GM06990 (cell line): ENCODE measurements at regions not wholly inside any gene's neighbourhood (a gene's known extent, or its start where the extent isn't known, plus 50 kb on each side); places are given as distances from the start of the nearest gene placed in this dataset.

ENCODE experiments used
- DNase-seq: peaks from one replicate; pipeline ENCODE4 v3.0.0-alpha.2; 2011; ENCODE audit not compliant: insufficient read length; ENCODE audit errors: extremely low read depth
- H3K27me3 ChIP-seq: replicated peaks from 2 replicates; pipeline ENCODE4 v1.6.0; 2011; ENCODE audit warnings: low read length; ENCODE audit not compliant: control insufficient read depth, insufficient read depth
- H3K36me3 ChIP-seq: 2 replicates; pipeline ENCODE4 v1.5.1; 2011; ENCODE audit warnings: low read length; ENCODE audit not compliant: control insufficient read depth, insufficient read depth
- H3K4me3 ChIP-seq: replicated peaks from 2 replicates; pipeline ENCODE4 v1.5.1; 2011; ENCODE audit warnings: low read depth, mild to moderate bottlenecking, control low read depth, low read length
- TF ChIP-seq, protein P1 (sequence below): IDR thresholded peaks from 2 replicates; pipeline ENCODE4 v1.5.1; 2011; ENCODE audit warnings: low read length, control low read depth, mild to moderate bottlenecking, inconsistent platforms; ENCODE audit not compliant: insufficient read depth, poor library complexity, severe bottlenecking

DNA sequence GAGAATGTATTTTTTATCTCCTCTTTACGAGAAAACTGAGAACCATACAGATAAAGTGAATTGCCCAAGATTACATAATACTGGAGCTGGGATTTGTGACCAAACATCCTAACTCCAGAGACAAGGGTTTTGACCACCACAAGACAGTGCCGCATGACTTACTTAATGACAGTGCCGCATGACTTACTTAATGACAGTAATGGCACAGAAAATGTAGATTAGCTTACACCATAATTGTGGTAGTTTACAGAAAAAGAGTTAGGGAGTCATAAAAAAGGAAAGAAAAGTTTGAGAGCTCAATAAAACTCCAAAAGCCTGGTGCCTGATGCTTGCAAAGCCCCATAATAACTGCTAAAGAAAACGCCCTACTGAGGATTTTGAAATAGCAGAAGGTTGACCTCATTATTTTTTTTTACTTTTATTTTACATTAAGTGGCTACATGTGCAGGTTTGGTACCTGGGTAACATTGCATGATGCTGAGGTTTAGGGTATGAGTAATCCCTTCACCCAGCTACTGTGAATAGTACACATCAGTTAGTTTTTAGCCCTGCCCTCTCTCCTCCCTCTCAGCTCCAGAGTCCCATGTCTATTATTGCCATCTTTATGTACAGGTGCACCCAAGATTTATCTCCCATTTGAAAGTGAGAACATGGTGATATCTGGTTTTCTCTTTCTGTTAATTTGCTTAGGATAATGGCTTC lies 310.0 kb upstream of the UBE2E3 start:
- H3K4me3 ChIP-seq: no peak overlapping the region
- no peak for DNase-seq
- H3K27me3 ChIP-seq: no peaks in the 10 kb centered on the region
- no peaks in the 10 kb centered on the region for H3K36me3 ChIP-seq
- TF ChIP-seq, protein P1, sequence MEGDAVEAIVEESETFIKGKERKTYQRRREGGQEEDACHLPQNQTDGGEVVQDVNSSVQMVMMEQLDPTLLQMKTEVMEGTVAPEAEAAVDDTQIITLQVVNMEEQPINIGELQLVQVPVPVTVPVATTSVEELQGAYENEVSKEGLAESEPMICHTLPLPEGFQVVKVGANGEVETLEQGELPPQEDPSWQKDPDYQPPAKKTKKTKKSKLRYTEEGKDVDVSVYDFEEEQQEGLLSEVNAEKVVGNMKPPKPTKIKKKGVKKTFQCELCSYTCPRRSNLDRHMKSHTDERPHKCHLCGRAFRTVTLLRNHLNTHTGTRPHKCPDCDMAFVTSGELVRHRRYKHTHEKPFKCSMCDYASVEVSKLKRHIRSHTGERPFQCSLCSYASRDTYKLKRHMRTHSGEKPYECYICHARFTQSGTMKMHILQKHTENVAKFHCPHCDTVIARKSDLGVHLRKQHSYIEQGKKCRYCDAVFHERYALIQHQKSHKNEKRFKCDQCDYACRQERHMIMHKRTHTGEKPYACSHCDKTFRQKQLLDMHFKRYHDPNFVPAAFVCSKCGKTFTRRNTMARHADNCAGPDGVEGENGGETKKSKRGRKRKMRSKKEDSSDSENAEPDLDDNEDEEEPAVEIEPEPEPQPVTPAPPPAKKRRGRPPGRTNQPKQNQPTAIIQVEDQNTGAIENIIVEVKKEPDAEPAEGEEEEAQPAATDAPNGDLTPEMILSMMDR: no peak

DNA sequence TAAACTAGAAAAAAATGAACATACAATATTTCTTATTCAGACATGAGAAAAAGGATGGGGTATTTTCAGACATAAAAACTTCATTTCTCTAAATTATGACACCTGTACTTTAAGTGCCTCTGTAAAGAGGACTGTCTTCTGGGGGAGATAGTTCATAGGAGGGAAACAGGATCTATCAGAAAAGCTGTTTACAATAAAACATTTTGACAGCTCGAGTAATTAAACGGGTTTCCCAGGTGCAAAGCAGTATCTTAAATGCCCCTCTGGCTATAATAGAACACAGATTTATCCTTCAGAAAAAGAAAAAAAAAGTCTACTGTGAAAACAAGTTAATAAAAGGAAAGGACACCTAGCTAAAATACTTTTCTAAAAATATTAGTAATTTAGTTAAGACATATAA lies 311.4 kb upstream of the UBE2E3 start:
- DNase-seq: no peak
- H3K27me3 ChIP-seq: no peaks in the 10 kb centered on the region
- TF ChIP-seq, protein P1: no peak
- H3K36me3 ChIP-seq: no peaks in the 10 kb centered on the region
- no peak overlapping the region for H3K4me3 ChIP-seq

DNA sequence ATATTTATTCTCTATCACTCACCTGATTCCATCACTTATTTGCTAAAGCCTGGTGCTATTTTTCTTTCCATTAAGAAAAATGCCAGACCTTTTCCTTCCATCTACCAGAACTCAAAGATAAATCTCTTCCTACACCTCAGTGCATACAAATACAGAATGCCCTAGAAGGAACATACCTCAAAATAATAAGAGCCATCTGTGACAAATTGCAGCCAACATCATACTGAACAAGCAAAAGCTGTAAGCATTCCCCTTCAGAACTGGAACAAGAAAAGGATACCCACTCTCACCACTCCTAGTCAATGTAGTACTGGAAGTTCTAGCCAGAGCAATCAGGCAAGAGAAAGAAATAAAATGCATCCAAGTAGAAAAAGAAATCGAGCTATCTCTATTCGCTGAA lies 315.9 kb upstream of the UBE2E3 start:
- Histone ChIP-seq H3K36me3 (no peaks in the 10 kb centered on the region), H3K27me3 (no peaks in the 10 kb centered on the region), H3K4me3 (no peak overlapping the region)
- no peak for DNase-seq
- TF ChIP-seq, protein P1: no peak

DNA sequence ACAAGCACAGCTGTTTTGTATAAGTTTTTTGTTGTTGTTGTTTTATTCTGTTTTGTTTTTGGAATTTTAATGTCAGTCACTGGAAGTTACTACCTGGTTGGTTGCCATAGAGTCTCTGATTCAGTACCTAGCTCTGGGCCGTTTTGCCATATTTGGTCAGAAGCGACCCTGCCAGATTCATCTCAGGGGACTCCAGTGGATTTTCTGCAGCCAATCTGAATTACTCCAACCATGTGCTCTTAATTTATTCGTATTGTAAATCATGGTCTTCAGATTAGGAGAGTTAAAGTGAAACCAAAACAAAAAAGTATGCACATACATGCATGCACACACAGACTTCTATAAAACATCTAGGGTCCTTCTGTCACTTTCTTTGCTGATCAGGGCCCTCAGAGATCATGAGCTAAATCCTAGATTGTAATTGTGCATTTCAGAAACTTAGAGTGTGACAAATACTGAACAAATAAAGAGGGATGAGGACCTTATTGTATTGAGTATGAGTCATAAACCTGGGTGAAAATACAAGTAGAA lies 317.4 kb upstream of the UBE2E3 start:
- H3K36me3 ChIP-seq: no peaks in the 10 kb centered on the region
- H3K4me3 ChIP-seq: no peak overlapping the region; the same call in 1 of the 2 replicates
- TF ChIP-seq, protein P1: no peak
- no peaks in the 10 kb centered on the region for H3K27me3 ChIP-seq
- no peak for DNase-seq

DNA sequence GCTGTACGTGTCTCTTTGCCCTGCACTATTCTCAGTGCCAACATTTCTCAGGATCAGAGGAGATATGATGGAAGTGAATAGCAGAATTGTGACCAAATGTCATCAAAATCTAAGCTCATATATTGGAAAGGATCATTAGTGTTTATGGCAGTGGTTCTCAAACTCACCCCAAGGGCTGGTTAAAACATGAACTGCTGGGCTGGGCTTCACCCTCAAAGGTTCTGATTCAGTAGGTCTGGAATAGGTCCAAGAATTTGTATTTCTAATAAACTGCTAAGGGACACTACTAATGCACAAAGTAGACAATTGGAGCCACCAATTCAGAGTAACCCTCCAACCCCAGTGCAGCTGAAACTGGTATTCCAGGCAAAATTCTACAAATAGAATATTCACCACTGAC lies 317.9 kb upstream of the UBE2E3 start:
- Histone ChIP-seq H3K36me3 (no peaks in the 10 kb centered on the region), H3K4me3 (no peak overlapping the region), H3K27me3 (no peaks in the 10 kb centered on the region)
- TF ChIP-seq, protein P1: no peak
- DNase-seq: no peak
